Globus pallidus (tissue), 1 donor: ENCODE measurements at regions not wholly inside any gene's neighbourhood (a gene's known extent, or its start where the extent isn't known, plus 50 kb on each side); places are given as distances from the start of the nearest gene placed in this dataset.
A peak's percentile ranks its signal among the peaks of the same experiment; 100 is the strongest.

Source experiments
- DNase-seq: peaks from one replicate; pipeline ENCODE4 v3.0.0-alpha.2; 2015; ENCODE audit warnings: low spot score

- no peak for DNase-seq
Measured at GRCh38 chr1:222911866-222912265, 97.0 kb downstream of the DISP1 start.

GRCh38 chr1:222912730-222913129 is 97.9 kb downstream of the DISP1 start:
- DNase-seq = no peak

- DNase-seq = no peak
Measured at GRCh38 chr1:222914861-222915632, 100.2 kb downstream of the DISP1 start.

GRCh38 chr1:222916100-222916499 is 101.3 kb downstream of the DISP1 start:
- DNase-seq = no peak

DNA sequence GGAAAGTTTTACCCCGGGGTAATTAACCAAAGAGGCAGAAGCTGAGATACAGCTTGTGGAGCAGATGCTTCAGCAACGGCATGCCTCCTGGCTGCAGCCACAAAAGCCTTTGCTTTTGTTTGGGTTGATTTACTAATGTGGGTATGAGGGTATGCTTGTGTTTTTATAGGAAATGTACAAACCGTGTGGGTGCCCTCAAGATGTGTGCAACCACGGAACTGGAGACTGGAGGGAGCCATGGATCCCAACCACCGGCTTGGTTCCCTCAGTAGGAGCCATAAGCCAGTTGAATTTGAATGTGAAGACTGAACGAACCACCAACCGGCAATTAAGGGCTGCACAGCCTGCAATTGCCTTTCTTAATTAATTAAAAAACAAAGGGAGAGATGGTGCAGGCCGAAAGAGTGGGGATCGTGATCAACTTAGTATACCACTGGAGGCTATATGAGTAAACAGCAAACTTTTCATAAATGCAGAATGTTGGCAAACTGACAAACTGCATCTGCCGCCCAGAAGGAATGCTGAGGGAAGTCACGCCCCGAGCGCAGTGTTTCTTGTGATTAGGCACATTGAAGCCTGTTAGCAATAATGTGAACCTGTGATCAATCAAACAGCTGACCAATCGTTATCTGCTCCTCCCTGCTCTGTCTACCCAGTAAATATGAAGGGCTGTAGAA is 104.1 kb downstream of the DISP1 start:
- no peak for DNase-seq

DNA sequence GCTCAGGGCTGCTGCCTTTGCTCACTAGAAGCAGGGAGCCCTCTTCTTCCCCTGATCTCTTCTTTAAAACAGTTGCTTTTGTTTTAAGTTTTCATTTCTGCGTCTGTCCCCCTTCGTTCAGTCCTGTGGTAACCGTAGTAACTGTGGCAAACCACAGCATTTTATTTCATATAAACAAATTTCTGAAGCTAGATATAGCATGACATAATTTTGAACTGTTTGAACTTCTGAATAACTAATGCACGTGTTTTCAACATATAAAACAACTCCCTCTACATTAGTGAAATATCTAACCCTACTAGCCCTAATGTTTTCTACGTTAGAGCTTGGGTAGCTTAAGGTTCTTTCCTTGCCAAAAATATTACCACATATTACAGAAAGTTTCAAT is 104.6 kb downstream of the DISP1 start:
- no peak for DNase-seq

- no peak for DNase-seq
Measured at GRCh38 chr1:222920169-222920568, 105.3 kb downstream of the DISP1 start.

GRCh38 chr1:222921945-222922344 is 107.1 kb downstream of the DISP1 start:
- no peak for DNase-seq

- DNase-seq = no peak
Measured at GRCh38 chr1:222923506-222923905, 108.7 kb downstream of the DISP1 start.

DNA sequence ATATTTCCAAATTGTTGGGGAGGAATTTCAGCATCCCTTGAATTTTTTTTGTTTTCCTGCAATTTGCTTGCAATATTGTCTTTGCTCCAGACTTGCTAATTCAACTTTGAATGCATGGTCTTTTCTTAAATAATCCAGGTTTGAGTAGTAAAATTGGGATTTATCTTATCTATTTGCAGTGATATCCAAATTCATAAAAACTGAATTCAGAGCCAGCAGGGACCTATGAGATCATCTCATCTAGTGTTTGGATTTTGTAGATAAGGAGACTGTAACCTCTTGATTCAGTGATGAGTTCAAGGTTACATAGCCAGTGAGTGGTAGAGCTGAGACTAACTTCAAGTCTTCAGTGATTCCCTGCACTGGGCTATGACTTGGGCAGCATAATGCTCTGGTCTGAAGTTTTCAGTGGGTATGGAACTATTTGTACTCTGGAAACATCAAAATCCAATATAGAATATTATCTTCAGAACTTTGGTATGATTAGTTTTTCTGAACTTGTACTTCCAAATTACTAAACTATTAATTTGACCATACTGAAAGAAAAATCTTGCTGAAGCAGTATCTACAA is 109.4 kb downstream of the DISP1 start:
- DNase-seq = no peak

DNA sequence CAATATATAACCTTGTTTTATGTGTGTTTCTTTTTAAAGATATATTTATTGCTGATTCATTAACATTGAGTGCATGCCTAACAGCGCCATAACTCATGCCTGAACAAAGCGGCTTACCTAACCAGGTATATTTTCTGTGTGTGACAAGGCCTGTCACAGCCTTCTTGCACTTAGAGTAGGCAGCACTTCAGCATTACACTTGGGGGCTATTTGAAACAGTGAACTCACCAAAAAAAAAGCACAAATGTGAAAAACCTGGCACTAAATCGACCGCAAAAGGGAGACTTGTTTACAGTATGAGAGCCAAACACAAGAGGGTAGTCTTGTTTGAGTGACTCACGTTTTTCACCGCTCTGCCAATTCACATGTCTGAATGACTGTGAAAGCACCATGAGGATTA is 111.7 kb downstream of the DISP1 start:
- DNase-seq = no peak

DNA sequence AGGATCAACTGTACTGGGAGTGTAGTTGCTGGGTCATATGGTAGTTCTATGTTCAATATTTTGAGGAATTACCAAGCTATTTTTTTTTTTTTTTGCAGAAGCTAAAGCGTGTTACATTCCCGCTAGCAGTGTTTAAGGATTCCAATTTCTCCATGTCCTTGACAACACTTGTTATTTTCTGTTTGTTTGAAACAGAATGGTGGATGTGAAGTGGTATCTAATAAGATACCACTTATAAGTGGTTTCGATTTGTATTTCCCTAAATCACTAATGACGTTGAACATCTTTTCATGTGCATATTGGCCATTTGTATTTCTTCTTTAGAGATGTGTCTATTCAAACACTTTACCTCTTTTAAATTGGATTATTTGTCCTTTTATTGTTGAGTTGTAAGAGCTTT is 112.2 kb downstream of the DISP1 start:
- DNase-seq = no peak

GRCh38 chr1:222928212-222928611 is 113.4 kb downstream of the DISP1 start:
- peak; percentile 44 for DNase-seq

GRCh38 chr1:222930070-222930469 is 115.2 kb downstream of the DISP1 start:
- no peak for DNase-seq

GRCh38 chr1:222931023-222931422 is 116.2 kb downstream of the DISP1 start:
- no peak for DNase-seq

DNA sequence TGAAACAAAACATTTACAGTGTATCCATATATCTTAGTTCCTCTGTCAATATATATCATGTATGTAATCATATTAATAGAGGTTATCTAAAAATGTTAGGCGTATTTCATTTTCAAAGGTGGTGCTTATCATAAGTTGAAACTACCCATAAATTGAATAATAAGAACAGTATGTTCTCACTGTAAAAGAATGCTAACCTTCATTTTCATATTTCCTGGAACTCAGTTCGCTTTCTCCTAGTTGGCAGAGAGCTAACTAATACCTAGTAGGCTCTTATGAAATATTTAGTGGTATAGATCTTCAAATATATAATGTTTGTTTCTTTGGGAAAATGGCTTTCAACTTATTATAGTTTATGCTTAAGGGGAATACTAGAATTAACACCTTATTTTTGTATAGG is 118.4 kb downstream of the DISP1 start:
- DNase-seq = no peak

DNA sequence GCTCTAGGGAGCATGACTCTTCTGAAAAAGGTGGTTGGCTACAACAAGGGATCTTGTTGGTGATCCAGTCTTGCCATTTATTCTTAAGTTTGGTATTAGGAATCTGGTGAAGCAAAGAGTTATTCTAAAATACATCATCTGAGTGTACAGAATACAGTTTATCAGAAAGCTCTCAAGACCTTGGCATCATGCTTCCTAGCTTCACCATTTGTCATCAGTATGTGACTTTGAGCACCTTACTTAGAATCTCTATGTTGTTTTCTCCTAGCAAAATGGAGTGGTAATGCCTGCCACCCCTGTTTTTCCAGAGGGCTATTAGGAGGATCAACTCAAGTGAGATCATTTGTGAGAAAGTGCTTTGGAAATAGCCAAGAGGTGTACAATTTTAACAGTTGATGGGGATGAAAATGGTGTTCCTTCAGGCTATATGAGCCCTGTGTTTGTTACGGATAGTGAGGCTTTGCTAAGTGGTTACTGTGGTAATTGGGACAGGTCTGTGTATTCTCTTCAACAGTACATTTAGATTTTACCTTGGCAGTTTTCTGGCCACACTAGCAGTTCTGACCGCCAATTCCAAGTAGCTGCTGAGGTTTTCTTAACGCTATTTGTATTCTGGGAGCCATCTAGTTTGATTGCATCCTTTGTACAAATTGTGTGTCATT is 120.5 kb downstream of the DISP1 start:
- no peak for DNase-seq

GRCh38 chr1:222936042-222936441 is 121.2 kb downstream of the DISP1 start:
- DNase-seq = no peak

DNA sequence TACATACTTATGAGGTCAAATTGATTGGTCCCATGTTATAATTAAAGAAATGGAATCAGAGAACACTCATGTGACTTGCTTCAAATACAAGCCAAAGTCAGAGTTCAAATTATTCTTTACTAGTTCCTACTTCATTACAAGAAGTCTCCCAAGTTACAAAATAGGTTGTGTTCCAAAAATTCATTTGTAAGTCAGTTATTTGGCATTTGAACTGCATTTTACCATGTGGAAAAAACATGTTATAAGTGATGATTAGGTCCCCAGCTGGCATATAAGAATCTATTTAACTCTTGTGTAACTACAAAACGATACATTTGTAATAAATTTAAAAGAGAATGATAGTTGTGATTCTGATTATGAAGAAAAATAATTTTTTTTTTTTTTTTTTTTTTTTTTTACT is 124.1 kb downstream of the DISP1 start:
- no peak for DNase-seq

- DNase-seq = no peak
Measured at GRCh38 chr1:222940095-222940494, 125.3 kb downstream of the DISP1 start.

DNA sequence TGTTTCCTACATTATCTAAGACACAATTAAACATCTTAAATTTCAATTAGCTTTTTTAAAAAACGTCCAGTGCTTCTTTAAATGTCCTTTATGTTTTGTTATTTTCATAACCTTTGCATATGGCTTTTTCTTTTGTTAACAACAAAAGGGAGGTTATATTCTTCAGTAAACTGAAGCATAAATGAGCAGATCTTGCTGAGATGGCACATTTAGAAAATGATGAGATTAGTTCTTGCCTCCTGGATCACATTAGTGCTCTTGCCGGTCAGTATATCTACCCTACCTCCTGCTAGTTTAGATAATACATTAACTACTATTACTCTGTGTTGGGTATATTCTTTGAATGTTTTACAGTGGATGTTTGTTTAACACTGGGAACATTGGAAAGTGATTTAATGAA is 126.1 kb downstream of the DISP1 start:
- no peak for DNase-seq

DNA sequence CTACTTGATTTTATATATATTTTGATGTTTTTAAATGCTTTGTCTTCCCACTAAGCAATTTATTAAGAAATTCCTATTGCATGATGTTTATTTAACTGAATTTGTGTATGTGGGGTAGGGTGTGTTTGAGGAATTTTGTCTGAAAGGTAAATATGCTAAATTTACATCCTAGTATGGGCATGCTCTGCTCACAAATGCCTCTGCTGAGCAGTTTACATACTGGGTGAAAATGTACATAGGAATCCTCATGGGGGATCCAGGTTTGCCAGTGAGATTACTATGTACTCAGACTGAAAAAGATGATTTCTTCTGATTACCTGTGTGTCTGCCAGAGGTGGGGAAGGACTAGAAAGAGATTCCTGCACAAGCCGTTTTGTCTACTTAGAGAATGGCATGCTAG is 126.6 kb downstream of the DISP1 start:
- no peak for DNase-seq

GRCh38 chr1:222946436-222946835 is 131.6 kb downstream of the DISP1 start:
- DNase-seq = no peak
